ENCODE measurements at regions not wholly inside any gene's neighbourhood (a gene's known extent, or its start where the extent isn't known, plus 50 kb on each side); places are given as distances from the start of the nearest gene placed in this dataset.

- ATAC-seq (no peak), DNase-seq (no peak)
- TF ChIP-seq POLR2A (IDR thresholded peaks at IDR 0.05) (no peak), CTCF (IDR thresholded peaks at IDR 0.05) (no peak)
- Histone ChIP-seq H3K36me3 (no peaks in the 10 kb centered on the region), H3K4me3 (no peak overlapping the region), H3K9me3 (no peaks in the 10 kb centered on the region), H3K4me1 (no peaks in the 10 kb centered on the region), H3K27ac (no peak overlapping the region), H3K27me3 (no peaks in the 10 kb centered on the region)
- intact Hi-C loops (cut with DNase I), result no loop called here
- 72% methylated on average over 2 of the region's 2 CpGs for WGBS (ENCODE audit: insufficient coverage, low coverage, low lambda C conversion rate, missing lambda C conversion rate)
Observed at GRCh38 chr7:67870396-67870795, 873.8 kb downstream of the TYW1 start.

GRCh38 chr7:67875558-67875957 lies 878.9 kb downstream of the TYW1 start:
- no peak overlapping the region for H3K4me3 ChIP-seq
- no peaks in the 10 kb centered on the region for H3K4me1 ChIP-seq
- H3K36me3 ChIP-seq, result no peaks in the 10 kb centered on the region
- intact Hi-C loops (cut with DNase I), result no loop called here
- H3K27ac ChIP-seq, result no peak overlapping the region
- DNase-seq (no peak), ATAC-seq (no peak)
- H3K27me3 ChIP-seq, result no peaks in the 10 kb centered on the region
- TF ChIP-seq CTCF (IDR thresholded peaks at IDR 0.05) (no peak), POLR2A (IDR thresholded peaks at IDR 0.05) (no peak)
- no peaks in the 10 kb centered on the region for H3K9me3 ChIP-seq
- WGBS (ENCODE audit: insufficient coverage, low coverage, low lambda C conversion rate, missing lambda C conversion rate), result 45% methylated on average over 3 of the region's 4 CpGs

GRCh38 chr7:67878808-67879207 lies 882.2 kb downstream of the TYW1 start:
- ATAC-seq (no peak), DNase-seq (no peak)
- Histone ChIP-seq H3K4me3 (no peak overlapping the region), H3K27me3 (no peaks in the 10 kb centered on the region), H3K36me3 (no peaks in the 10 kb centered on the region), H3K4me1 (no peaks in the 10 kb centered on the region), H3K27ac (no peak overlapping the region), H3K9me3 (no peaks in the 10 kb centered on the region)
- 66% methylated on average over 7 of the region's 8 CpGs for WGBS (ENCODE audit: insufficient coverage, low coverage, low lambda C conversion rate, missing lambda C conversion rate)
- intact Hi-C loops (cut with DNase I), result no loop called here
- TF ChIP-seq POLR2A (IDR thresholded peaks at IDR 0.05) (no peak), CTCF (IDR thresholded peaks at IDR 0.05) (no peak)

- WGBS (ENCODE audit: insufficient coverage, low coverage, low lambda C conversion rate, missing lambda C conversion rate), result 22% methylated on average over 1 of the region's 1 CpG
- Histone ChIP-seq H3K4me1 (no peaks in the 10 kb centered on the region), H3K36me3 (no peaks in the 10 kb centered on the region), H3K27me3 (no peaks in the 10 kb centered on the region), H3K27ac (no peak overlapping the region), H3K4me3 (no peak overlapping the region), H3K9me3 (no peaks in the 10 kb centered on the region)
- TF ChIP-seq CTCF (IDR thresholded peaks at IDR 0.05) (no peak), POLR2A (IDR thresholded peaks at IDR 0.05) (no peak)
- intact Hi-C loops (cut with DNase I), result no loop called here
- no peak for DNase-seq
- no peak for ATAC-seq
Observed at GRCh38 chr7:67882843-67883242, 886.2 kb downstream of the TYW1 start.

GRCh38 chr7:67890316-67890715 lies 893.7 kb downstream of the TYW1 start:
- Histone ChIP-seq H3K36me3 (no peaks in the 10 kb centered on the region), H3K4me1 (no peaks in the 10 kb centered on the region), H3K4me3 (no peak overlapping the region), H3K9me3 (no peaks in the 10 kb centered on the region), H3K27ac (no peak overlapping the region), H3K27me3 (no peaks in the 10 kb centered on the region)
- no CpG with 5 or more reads among the region's 12 CpGs for WGBS (ENCODE audit: insufficient coverage, low coverage, low lambda C conversion rate, missing lambda C conversion rate)
- no peak for TF ChIP-seq POLR2A (IDR thresholded peaks at IDR 0.05)
- no peak for TF ChIP-seq CTCF (IDR thresholded peaks at IDR 0.05)
- intact Hi-C loops (cut with DNase I), result no loop called here
- no peak for DNase-seq
- ATAC-seq, result no peak
